Thoracic aorta (tissue), 2 donors: ENCODE measurements at regions not wholly inside any gene's neighbourhood (a gene's known extent, or its start where the extent isn't known, plus 50 kb on each side); places are given as distances from the start of the nearest gene placed in this dataset.

Experiments
- ATAC-seq: fragments of 150-250 bp; one replicate; pipeline ENCODE4 v1.8.0; 2017; ENCODE audit warnings: low read depth; ENCODE audit not compliant: insufficient number of reproducible peaks, low FRiP score
- DNase-seq: peaks from one replicate; pipeline ENCODE4 v3.0.0-alpha.2; 2020; ENCODE audit warnings: low spot score
- H3K27ac ChIP-seq, 2 donors: fragments of 200-600 bp; sonication (generic); 1 replicate in 1 of 2; 2 replicates in 1 of 2; pipeline ENCODE4 v1.5.1; 2016; ENCODE audit warnings: mild to moderate bottlenecking in 2 of 2, moderate library complexity in 2 of 2
- H3K27me3 ChIP-seq: fragments of 200-600 bp; sonication (generic); replicated peaks from 2 replicates; pipeline ENCODE4 v1.6.0; 2016; ENCODE audit warnings: mild to moderate bottlenecking; ENCODE audit not compliant: insufficient read depth
- H3K36me3 ChIP-seq: fragments of 200-600 bp; sonication (generic); one replicate; pipeline ENCODE4 v1.5.1; 2016
- H3K4me1 ChIP-seq, 2 donors: fragments of 200-600 bp; sonication (generic); 1 replicate in 1 of 2; 2 replicates in 1 of 2; pipeline versions ENCODE4 v1.5.1 to v1.6.0; 2016; ENCODE audit warnings: low read depth in 2 of 2, mild to moderate bottlenecking in 1 of 2; ENCODE audit not compliant: control insufficient read depth in 1 of 2
- H3K4me3 ChIP-seq: fragments of 200-600 bp; sonication (generic); 2 replicates; pipeline ENCODE4 v1.5.1; 2016; ENCODE audit warnings: mild to moderate bottlenecking
- H3K9me3 ChIP-seq: fragments of 200-600 bp; sonication (generic); 2 replicates; pipeline ENCODE4 v1.5.1; 2016
- CTCF ChIP-seq: fragments of 200-600 bp; sonication (generic); IDR thresholded peaks from one replicate; pipeline ENCODE4 v1.5.1; 2019; ENCODE audit warnings: antibody characterized with exemption

DNA sequence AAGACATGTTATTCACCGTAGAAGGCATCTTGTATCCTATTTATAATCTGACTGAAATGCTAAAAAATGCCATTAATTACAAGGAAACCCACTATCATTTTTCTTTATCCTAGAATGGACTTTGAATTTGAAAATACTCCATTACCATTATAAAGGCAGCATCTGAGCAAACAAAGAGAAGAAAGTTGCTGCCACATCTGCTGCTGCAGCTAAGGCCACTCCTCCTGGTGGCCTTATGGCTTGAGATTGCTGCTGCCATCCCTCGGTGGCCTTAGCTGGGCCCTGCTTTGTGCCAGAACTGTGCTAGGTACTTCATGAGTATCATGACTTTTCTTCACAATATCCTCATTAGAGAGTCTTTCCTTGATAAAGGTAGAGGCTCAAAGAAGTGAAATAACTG is 1210.1 kb upstream of the TENM4 start:
- ATAC-seq (no peak), DNase-seq (no peak)
- H3K36me3 ChIP-seq = no peaks in the 10 kb centered on the region
- no peak for TF ChIP-seq CTCF
- no peaks in the 10 kb centered on the region for H3K9me3 ChIP-seq
- no peaks in the 10 kb centered on the region for H3K4me1 ChIP-seq
- H3K27me3 ChIP-seq = no peaks in the 10 kb centered on the region
- H3K27ac ChIP-seq = no peak overlapping the region
- H3K4me3 ChIP-seq = no peak overlapping the region

- H3K9me3 ChIP-seq = no peaks in the 10 kb centered on the region
- H3K4me3 ChIP-seq = no peak overlapping the region
- H3K4me1 ChIP-seq = no peaks in the 10 kb centered on the region
- ATAC-seq (no peak), DNase-seq (no peak)
- no peaks in the 10 kb centered on the region for H3K36me3 ChIP-seq
- no peak overlapping the region for H3K27ac ChIP-seq
- no peaks in the 10 kb centered on the region for H3K27me3 ChIP-seq
- no peak for TF ChIP-seq CTCF
Measured at GRCh38 chr11:80649186-80649585, 1208.4 kb upstream of the TENM4 start.

- Histone ChIP-seq H3K36me3 (no peaks in the 10 kb centered on the region), H3K9me3 (no peaks in the 10 kb centered on the region), H3K27me3 (no peaks in the 10 kb centered on the region), H3K4me3 (no peak overlapping the region), H3K4me1 (no peaks in the 10 kb centered on the region), H3K27ac (no peak overlapping the region)
- no peak for DNase-seq
- no peak for TF ChIP-seq CTCF
- no peak for ATAC-seq
Measured at GRCh38 chr11:80638296-80638695, 1197.5 kb upstream of the TENM4 start.

DNA sequence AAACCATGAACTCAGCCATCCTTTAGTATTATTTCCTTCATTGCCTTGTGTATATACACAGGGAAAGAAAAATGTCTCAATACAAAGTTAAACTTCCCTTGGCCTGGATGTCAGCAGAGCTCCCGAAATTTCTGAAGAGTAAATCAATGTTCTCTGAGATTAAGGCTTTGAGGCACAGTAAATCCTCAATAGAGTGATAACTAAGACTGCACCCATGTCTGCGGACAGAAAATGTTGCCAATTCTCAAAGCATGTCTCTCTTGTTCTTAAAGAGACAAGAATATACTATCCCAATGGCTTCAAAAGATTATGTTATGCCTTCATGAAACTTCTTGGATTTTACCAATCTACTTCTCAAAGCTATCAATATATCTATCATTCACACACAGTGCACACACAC is 1196.7 kb upstream of the TENM4 start:
- H3K4me1 ChIP-seq = no peaks in the 10 kb centered on the region
- no peak overlapping the region for H3K4me3 ChIP-seq
- DNase-seq (no peak), ATAC-seq (no peak)
- H3K9me3 ChIP-seq = no peaks in the 10 kb centered on the region
- H3K27me3 ChIP-seq = no peaks in the 10 kb centered on the region
- no peaks in the 10 kb centered on the region for H3K36me3 ChIP-seq
- no peak for TF ChIP-seq CTCF
- no peak overlapping the region for H3K27ac ChIP-seq

GRCh38 chr11:80636999-80637398 is 1196.2 kb upstream of the TENM4 start:
- Histone ChIP-seq H3K9me3 (no peaks in the 10 kb centered on the region), H3K36me3 (no peaks in the 10 kb centered on the region), H3K27ac (no peak overlapping the region), H3K4me1 (no peaks in the 10 kb centered on the region), H3K27me3 (no peaks in the 10 kb centered on the region), H3K4me3 (no peak overlapping the region)
- ATAC-seq = no peak
- no peak for DNase-seq
- TF ChIP-seq CTCF = no peak
